NCI-H2196 (cell line): ENCODE measurements at regions not wholly inside any gene's neighbourhood (a gene's known extent, or its start where the extent isn't known, plus 50 kb on each side); places are given as distances from the start of the nearest gene placed in this dataset.
"Not testable (repeated sequence)": the region's sequence is repeated elsewhere in the genome, so short reads cannot be mapped to it uniquely, and the experiment has no call there.

Source experiments
- DNase-seq: peaks from one replicate; lab custom pipeline; 2025; ENCODE audit not compliant: unreplicated experiment; lab: John Stamatoyannopoulos, UW

DNA sequence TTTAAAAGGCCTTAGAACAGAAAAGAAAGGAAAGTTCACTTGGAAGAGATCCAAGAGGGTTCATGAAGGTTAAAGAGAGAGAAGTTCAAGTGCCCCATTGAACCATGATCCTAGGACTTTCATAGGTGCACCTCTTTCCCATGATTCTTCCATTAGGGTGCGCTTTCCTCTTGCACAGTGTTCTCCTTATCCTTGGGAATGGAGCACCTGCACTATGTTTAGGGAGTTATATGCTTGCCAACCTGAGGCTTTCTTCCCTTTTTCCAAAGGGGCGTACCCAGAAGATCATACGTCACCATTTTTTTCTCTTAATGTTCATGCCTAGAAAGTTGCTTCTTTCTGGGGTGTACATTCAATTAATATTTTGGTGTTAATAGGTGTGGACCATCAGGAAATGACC is 908.0 kb upstream of the SORCS1 start:
- DNase-seq, result no peak

DNA sequence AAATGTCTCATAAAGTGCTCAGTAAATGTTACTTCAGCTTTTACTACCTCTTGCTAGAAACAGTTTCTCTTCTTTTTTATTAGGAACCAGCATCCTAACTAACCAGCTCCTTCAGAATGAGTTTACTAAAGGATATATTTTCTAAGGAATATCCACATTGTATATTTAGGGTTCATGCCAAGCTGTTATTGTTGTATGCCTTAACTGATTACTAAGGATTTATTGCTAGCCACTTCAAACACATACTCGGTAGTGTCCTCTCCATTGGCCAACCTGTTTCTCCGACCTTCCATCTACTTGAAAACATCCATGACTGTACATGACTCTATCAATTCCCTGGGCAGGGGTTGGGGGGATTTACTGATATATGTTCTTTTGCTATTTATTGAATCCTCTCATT is 906.3 kb upstream of the SORCS1 start:
- no peak for DNase-seq

DNA sequence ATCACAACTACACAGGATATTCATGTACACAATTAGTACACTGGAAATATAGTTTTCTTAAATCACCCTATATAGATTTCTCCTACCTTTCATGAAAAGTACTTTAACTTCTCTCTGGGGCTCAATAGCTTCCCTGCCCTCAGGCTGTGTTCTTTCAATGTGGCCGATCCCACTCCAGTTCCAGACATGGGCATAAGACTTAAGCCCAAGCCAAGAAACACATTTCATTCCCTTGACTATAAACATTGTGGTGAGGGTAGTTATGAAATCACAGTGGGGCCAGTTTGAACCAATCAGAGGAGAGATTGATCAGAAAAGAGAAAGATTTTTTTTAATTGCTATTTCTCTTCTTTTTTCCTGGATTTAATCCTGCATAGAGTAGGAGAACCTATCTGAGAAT is 904.6 kb upstream of the SORCS1 start:
- DNase-seq, result no peak

DNA sequence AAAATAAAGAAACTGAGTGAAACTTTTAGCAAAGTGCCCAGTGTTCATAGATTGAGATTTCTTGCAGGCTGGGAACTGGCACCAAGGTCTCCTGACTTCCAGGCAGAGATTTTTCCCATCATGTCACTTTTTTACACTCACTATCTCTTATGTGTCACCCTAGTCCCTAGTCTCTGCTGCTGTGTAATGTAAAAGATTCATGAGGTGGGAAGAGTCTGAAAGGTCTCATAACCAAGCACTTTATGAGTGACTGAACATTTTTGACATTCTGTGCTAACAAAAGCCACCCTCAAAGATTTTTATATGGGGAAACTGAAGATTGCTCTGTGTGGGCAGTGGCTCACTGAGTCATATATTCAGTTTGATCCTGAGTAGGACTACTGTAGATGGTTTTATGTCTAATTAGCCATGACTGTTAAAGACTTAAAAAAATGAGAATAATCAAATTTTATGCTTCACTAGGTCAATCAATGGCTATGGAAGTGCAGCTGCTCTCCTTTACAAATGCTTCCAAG is 900.3 kb upstream of the SORCS1 start:
- no peak for DNase-seq

DNA sequence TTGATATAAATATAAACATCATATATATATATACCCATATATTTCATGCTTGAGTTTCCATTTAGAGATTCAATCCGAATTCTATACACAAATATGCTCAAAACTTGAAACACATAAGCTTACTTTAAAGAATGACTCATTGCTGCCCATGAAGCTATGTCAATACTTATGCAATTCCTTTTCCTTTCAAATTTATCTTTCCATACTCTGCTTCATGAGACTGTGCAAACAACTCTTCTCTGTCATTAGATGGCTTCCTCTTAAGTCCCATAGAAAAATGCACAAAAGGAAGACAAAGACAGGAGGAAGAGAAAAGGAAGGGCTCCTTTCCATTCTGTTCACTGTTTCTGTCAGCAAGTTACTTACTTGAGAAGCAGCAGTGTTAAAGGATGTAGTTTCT is 895.7 kb upstream of the SORCS1 start:
- DNase-seq, result no peak

DNA sequence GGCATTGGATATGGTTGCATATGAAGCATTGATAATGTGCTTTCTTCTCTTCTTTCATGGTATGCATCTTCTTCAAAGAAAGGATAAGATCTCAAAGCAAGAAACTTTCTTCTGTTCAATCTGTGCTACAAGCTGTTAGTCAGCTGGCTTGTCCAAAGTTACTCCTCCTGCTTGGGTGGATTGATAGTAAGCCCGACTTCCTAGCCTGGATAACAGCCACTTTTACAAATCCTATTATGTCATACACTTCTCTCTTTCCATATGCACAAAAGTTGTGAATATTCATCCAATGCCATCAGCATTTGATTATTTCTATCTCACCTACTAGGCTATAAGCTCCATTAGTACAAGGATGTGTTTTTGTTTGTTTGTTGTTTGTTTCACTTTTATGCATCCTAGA is 891.0 kb upstream of the SORCS1 start:
- DNase-seq, result no peak

DNA sequence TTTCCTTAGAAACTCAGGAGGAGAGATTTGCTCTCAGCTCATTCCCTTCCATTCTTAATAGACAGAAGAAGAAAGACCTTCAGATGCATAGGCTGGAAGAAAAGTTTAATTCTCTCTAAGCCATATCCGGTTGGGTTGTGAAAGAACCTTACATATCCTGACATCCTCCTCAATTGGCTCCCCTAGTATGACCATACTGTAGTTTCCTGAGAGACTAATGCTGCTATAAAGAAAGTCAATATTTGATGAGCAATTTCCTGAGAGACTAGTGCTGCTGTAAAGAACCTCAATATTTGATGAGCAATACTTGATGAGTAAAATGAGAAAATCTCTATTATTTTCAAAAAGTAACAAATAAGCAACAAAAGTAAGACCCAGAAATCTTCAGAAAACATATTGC is 888.5 kb upstream of the SORCS1 start:
- DNase-seq, result no peak

DNA sequence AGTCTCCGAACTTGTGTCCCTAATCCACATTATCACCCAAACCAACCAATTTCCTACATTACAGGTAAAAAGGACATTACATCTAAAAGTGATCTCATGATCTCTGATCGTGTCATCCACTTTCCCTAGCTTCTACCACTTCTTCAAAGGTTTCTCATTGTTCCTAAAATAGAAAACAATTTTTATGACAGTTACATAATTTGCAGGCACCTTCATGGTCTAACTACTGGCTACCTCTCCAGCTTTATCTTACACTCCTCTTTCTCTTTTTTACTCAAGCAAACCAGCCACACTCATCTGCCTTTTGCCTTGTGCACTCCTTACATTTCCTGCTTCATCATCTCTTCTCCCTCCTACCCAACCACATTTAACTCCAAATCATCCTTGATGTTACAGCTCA is 886.7 kb upstream of the SORCS1 start:
- DNase-seq, result no peak

DNA sequence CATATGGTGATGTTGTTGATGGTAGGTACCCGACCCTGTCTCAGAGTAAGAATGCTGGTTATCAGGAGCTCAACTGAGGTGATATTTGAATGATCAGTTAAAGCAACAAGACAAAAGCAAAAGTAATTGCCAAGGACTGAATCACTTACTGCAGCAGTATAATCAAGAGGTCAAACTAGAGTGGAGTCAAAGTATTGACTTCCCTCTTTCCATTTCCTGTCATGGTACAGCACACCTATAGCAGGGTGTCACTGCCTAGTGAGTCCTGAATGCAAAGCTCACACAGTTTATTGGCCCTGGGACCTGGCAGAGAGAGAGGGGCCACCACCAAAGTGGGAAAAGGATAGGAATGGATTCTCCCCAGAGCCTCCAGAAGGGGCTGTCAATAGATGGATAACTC is 886.1 kb upstream of the SORCS1 start:
- DNase-seq, result no peak

DNA sequence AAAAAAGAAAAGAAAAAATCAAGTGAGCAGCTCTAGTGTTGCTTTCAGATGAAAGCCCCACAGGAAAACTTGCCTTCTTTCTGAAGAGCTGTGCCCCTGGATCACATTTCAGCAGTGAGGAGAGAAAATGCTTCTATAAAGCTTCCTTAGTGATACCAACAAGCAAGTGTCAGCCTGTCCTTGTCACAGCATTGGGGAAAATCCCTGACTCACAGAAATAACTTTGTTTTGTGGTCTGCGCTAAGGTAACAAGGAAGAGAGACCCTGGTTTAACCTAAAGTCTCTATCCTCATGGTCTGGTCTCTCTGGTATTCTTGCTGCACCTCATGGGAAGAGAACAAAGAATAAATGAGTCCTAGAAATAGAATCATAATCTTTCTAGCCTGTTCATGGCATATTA is 885.2 kb upstream of the SORCS1 start:
- DNase-seq, result no peak

DNA sequence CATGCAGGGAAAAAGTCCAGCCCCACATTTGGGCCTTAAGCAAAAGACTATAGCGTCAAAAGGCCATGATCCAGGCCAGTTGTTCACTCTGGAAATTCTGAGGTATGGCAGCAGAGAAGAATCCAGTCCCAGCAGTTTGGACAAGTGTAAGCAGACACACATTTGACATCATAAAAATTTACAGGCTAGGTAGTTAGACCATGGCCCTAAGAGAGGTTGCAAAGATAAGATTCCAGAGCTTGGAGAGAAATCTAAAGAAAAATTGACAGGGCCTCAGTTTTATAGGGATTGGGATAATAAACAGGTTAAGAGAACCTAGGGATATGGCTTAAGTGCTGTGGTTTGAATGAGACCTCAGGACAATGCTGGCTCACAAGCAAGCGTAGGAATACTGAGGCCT is 884.4 kb upstream of the SORCS1 start:
- no peak for DNase-seq

DNA sequence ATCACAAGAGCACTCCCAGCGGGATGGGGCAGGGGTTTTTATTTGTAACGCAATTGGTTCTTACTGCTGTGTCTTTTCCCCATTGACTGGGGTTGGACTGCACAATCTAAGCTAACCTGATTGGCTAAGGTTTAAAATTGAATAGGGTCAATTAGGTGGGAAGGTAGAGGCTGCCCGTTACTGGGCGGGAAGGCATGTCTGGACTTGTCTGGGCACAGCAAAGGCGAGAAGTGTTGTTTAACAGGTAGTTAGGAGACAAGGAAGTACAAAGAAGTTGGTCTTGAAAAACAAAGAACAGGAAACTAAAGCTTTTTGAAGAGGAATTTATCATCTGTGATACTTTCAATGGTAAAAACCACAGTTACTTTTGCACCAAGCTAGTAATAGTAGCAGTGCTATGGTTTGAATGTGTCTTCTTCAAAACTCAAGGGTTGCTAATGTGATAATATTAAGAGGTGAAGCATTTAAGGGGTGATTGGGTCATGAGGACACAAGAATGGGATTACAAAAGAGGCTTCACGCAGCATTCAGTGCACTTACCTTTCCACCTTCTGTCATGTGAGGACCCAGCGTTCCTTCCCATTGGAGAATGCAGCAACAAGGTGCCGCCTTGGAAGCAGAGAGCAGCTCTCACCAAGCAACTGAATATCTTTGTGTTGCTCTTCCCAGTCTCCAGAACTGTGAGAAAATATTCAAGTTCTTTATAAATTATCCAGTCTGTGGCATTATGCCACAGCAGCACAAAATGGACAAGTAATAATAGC is 875.5 kb upstream of the SORCS1 start:
- DNase-seq, result no peak

DNA sequence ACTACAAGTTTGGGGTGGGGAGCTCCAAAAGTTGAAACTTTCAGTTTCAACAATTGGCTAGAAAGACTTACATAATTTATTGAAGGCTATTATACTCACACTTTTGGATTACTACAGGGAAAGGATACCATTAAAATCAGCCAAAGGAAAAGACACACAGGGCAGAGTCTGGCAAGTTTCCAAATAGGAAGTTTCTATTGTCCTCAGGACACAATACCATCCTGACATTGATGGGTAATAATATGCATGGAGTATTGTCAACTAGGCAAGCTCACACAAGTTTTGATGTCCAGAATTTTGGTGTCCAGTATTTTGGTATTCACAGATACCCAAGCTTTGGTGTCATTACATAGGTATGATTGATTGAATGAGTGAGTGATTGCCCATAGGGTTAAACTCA is 872.6 kb upstream of the SORCS1 start:
- no peak for DNase-seq

DNA sequence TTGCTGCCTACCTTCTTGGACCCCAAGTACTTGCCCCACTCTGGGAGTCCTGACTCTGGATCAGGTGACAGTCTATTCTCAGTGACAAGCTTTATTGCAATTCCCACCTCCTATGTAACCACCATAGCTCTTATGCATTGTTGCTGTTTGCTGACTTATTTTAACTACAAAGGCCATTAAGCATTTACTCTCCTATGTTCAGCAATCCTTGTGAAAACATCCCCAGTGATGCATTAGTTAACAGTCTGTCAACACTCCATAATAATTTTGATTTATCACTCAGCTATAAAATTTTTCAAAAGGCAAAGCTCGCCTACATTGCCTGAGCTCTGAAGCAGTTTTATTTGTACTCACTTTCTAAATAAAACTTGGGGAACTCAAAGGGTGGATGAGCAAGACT is 871.8 kb upstream of the SORCS1 start:
- no peak for DNase-seq

DNA sequence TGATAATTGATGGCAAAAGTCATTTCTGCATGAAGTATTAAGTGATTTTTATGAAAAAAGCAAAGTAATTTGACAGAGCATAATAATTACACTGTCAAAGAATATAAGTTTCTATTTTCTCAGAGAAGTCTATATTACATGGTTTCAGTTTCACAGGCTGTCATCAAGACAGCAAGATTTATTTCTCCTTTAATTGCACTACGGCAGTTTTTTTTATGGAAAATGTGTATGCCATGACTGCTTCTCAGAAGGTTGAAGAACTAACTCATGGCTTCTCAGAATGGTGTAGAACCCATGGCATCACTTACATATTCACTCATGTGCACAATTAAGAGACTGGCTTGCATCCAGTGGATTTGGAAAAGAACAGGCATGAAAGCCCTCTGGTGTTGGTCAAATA is 870.3 kb upstream of the SORCS1 start:
- no peak for DNase-seq

DNA sequence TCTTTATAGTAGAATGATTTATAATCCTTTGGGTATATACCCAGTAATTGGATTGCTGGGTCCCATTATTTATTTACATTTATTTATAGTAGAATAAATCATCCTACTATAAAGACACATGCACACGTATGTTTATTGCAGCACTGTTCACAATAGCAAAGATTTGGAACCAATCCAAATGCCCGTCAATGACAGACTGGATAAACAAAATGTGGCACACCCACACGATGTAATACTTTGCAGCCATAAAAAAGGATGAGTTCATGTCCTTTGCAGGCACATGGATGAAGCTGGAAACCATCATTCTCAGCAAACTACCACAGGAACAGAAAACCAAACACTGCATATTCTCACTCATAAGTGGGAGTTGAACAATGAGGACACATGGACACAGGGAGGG is 869.0 kb upstream of the SORCS1 start:
- not testable (repeated sequence) for DNase-seq

DNA sequence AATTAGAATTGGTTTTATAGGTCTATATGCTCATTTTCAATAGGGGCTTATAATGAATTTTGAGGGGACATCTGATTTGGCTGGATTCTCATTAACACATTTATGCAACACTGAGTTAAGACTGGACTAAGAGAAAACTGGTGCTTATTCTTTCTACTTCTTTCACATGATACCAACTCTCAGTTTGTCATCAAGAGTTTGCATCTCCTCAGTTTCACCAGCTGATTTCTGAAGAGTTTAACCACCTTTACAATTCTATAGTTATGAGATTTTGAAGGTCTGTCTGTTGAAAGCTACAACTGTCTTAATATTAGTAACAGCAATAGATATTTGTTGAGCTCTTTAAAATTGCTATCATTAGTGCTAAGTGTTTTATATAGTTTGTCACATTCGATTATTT is 867.0 kb upstream of the SORCS1 start:
- no peak for DNase-seq

DNA sequence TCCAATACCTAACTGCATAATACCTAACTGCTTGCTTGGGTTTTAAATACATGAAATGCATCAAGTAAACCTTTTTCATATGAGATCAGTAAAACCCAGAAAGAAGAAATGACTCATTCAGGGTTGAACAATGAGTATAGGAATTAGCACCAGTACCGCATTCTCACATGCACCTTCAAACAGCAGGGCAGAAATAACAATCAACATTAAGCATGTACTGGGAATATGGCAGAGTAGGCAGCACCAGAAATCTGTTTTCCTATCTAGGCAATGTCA is 850.3 kb upstream of the SORCS1 start:
- DNase-seq, result no peak

DNA sequence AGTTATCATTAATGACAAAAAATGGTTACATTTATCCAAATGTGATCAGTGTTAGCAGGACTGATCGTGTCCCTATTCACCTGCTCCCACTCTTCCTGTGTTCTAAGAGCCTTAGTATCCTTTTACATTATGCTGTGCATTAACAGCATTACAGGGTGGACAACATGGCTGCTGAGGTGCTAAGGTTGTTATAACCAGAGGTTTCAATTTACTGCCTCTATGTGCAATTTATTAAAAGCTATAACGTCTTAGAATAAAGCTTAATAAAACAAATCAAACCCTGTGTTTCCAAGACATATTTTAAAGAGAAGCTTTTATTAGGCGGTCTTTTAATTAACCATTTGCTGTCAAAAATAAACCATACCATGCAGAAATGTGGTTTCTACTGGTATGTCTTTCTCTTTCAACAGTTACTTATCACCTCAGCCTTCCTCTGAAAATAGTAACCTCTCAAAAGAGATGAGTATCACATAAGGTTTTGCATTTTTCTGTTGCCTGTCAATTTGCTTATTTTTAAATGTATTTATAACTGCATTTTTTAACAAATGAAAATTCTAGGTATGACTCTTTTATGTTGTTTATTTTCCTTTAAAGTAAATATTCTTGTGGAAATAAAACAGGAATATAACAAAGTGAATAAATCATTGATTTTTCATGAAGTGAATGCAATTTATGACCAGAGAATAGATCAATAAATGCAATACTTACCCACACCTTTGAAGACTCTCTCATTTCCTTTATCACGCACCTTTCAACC is 849.8 kb upstream of the SORCS1 start:
- no peak for DNase-seq

DNA sequence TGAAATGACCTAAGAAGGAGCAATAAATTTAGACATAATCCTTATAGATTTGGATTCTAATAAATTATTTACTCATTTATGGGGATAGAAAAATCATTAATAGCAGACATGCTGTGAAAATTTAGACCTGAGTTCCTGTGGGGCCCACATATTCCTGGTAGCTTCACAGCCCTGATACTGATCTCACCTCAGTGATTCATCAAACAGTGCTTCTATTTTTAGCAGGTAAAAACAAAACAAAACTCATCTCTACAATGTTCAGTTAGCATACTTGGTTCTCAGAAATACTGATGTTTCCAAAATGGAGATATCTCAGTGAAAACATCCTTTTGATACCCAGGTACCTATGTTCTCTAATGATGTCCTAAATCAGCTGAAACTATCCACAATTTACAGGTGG is 841.1 kb upstream of the SORCS1 start:
- no peak for DNase-seq

DNA sequence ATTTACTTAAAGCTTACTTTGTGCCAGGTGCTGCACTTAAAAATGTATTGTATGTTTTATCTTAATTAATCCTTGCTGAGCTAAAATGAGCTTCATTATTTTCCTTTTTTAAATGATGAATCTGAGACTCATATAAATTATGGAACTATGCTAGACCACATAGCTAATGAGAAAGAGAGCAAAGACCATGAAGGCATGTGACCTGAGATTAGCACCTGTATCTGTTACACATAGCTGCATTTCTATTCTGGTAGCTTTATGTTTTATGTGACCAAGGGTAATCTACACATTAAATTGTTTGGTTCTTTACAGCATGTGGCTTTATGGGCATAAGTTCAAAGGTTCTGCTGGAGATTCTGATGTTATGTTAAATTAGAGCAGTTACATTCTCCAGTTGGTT is 839.1 kb upstream of the SORCS1 start:
- DNase-seq, result no peak

DNA sequence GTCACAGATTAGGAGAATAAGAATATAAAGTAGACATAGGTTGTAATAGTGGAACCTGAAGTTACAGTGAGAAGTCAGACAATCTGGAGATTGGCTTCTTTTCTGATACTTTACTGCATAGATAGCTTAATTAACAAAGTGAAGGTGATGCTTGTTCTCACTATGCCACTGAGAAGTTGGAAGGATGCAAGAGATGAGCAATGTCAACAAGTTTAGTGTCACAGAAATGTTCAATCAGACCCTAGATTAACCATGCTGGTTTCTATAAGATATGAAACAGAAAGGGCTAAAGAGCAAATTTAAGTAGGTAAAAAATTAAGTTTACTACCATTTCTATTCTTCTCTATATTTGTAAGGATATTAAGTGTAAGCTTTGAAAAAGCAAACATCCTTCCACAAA is 838.6 kb upstream of the SORCS1 start:
- no peak for DNase-seq

DNA sequence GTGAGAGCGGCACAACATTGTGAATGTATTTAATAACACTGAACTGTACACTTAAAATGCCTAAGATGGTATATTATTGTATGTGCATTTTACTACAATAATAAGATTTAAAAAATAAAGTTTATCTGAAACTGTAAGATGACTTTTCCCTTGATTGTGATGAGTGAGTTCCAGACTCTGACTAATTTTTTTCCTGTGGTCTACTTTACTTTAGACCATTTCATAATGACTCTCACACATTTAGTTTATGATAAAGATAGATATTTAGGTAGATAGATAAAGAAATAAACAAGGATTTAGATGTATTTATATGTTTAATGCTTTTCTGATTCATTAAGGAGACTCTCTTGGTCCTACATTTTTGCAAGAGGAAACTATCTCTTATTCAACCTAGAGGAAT is 835.9 kb upstream of the SORCS1 start:
- no peak for DNase-seq
